H9 (cell line): ENCODE measurements at regions not wholly inside any gene's neighbourhood (a gene's known extent, or its start where the extent isn't known, plus 50 kb on each side); places are given as distances from the start of the nearest gene placed in this dataset.

ENCODE experiments used
- DNase-seq: peaks from one replicate; pipeline ENCODE4 v3.0.0-alpha.2; 2017
- H2AFZ ChIP-seq: one replicate; pipeline ENCODE4 v1.6.1; 2013; ENCODE audit warnings: mild to moderate bottlenecking, low read length, control low read depth, moderate library complexity
- H2AK5ac ChIP-seq: 2 replicates; pipeline ENCODE4 v1.6.1; 2013; ENCODE audit warnings: low read length, control low read depth, mixed read lengths; ENCODE audit not compliant: insufficient read length
- H2BK120ac ChIP-seq: one replicate; pipeline ENCODE4 v1.6.1; 2013; ENCODE audit warnings: low read depth, mild to moderate bottlenecking, low read length, control low read depth, inconsistent platforms; ENCODE audit not compliant: poor library complexity, severe bottlenecking
- H2BK12ac ChIP-seq: 2 replicates; pipeline ENCODE4 v1.6.1; 2013; ENCODE audit warnings: low read length, control low read depth, mixed read lengths, low read depth; ENCODE audit not compliant: insufficient read length
- H2BK15ac ChIP-seq: 2 replicates; pipeline ENCODE4 v1.6.1; 2013; ENCODE audit warnings: low read depth, low read length, control low read depth
- H2BK20ac ChIP-seq: one replicate; pipeline ENCODE4 v1.6.1; 2013; ENCODE audit warnings: low read depth, mild to moderate bottlenecking, low read length, control low read depth, inconsistent platforms; ENCODE audit not compliant: poor library complexity, severe bottlenecking
- H2BK5ac ChIP-seq: 2 replicates; pipeline ENCODE4 v1.6.1; 2013; ENCODE audit warnings: low read length, control low read depth, mixed read lengths; ENCODE audit not compliant: insufficient read length
- H3K14ac ChIP-seq: 2 replicates; pipeline ENCODE4 v1.6.1; 2013; ENCODE audit warnings: low read length, control low read depth; ENCODE audit not compliant: insufficient read depth
- H3K18ac ChIP-seq: 2 replicates; pipeline ENCODE4 v1.6.1; 2013; ENCODE audit warnings: low read depth, mild to moderate bottlenecking, mixed read lengths, low read length, control low read depth; ENCODE audit not compliant: insufficient read length
- H3K23ac ChIP-seq: 2 replicates; pipeline ENCODE4 v1.6.1; 2013; ENCODE audit warnings: low read length, control low read depth, mixed read lengths, low read depth; ENCODE audit not compliant: insufficient read length
- H3K23me2 ChIP-seq: 2 replicates; pipeline ENCODE4 v1.6.1; 2013; ENCODE audit warnings: low read depth, mild to moderate bottlenecking, mixed read lengths, low read length, control low read depth; ENCODE audit not compliant: insufficient read length, poor library complexity, severe bottlenecking
- H3K27ac ChIP-seq: 2 replicates; pipeline ENCODE4 v1.5.1; 2013; ENCODE audit warnings: low read length, control low read depth, mixed read lengths, low read depth; ENCODE audit not compliant: insufficient read length
- H3K27me3 ChIP-seq: 2 replicates; pipeline ENCODE4 v1.6.1; 2013; ENCODE audit warnings: low read length, control low read depth, inconsistent platforms; ENCODE audit not compliant: insufficient read depth
- H3K4ac ChIP-seq: 2 replicates; pipeline ENCODE4 v1.6.1; 2013; ENCODE audit warnings: low read depth, mild to moderate bottlenecking, control low read depth, inconsistent platforms, low read length, moderate library complexity
- H3K4me1 ChIP-seq: 2 replicates; pipeline ENCODE4 v1.6.1; 2013; ENCODE audit warnings: low read length, control low read depth, inconsistent platforms; ENCODE audit not compliant: insufficient read depth
- H3K4me2 ChIP-seq: 2 replicates; pipeline ENCODE4 v1.6.1; 2013; ENCODE audit warnings: low read length, control low read depth, mixed read lengths; ENCODE audit not compliant: insufficient read length, insufficient read depth
- H3K56ac ChIP-seq: 2 replicates; pipeline ENCODE4 v1.6.1; 2013; ENCODE audit warnings: low read depth, mild to moderate bottlenecking, mixed read lengths, low read length, control low read depth; ENCODE audit not compliant: insufficient read length
- H3K79me1 ChIP-seq: 2 replicates; pipeline ENCODE4 v1.6.1; 2013; ENCODE audit warnings: low read depth, mild to moderate bottlenecking, moderate library complexity, low read length, control low read depth, inconsistent platforms; ENCODE audit not compliant: insufficient read depth, poor library complexity, severe bottlenecking
- H3K79me2 ChIP-seq: 2 replicates; pipeline ENCODE4 v1.6.1; 2013; ENCODE audit warnings: low read length, control low read depth, inconsistent platforms; ENCODE audit not compliant: insufficient read depth
- H3K9ac ChIP-seq: 2 replicates; pipeline ENCODE4 v1.6.1; 2013; ENCODE audit warnings: low read length, control low read depth, mixed read lengths; ENCODE audit not compliant: insufficient read length; ENCODE audit errors: extremely low read depth
- H3K9me3 ChIP-seq: one replicate; pipeline ENCODE4 v1.6.1; 2013; ENCODE audit warnings: low read depth, low read length, inconsistent platforms; ENCODE audit not compliant: control insufficient read depth
- H3T11ph ChIP-seq: one replicate; pipeline ENCODE4 v1.6.1; 2013; ENCODE audit warnings: mild to moderate bottlenecking, low read length, control low read depth, inconsistent platforms
- H4K20me1 ChIP-seq: one replicate; pipeline ENCODE4 v1.6.1; 2013; ENCODE audit not compliant: control insufficient read depth, insufficient read length, insufficient read depth
- H4K5ac ChIP-seq: 2 replicates; pipeline ENCODE4 v1.6.1; 2013; ENCODE audit warnings: low read depth, mild to moderate bottlenecking, mixed read lengths, low read length, control low read depth; ENCODE audit not compliant: insufficient read length
- H4K8ac ChIP-seq: replicated peaks from 2 replicates; pipeline ENCODE4 v1.6.1; 2013; ENCODE audit warnings: low read length, control low read depth, mixed read lengths, low read depth; ENCODE audit not compliant: insufficient read length
- H4K91ac ChIP-seq: 2 replicates; pipeline ENCODE4 v1.6.1; 2013; ENCODE audit warnings: low read depth, mild to moderate bottlenecking, moderate library complexity, mixed read lengths, low read length, control low read depth; ENCODE audit not compliant: insufficient read length
- H3K27ac Mint-ChIP-seq, 3 experiments: 2 replicates in 2 of 3; 3 replicates in 1 of 3; pipeline ENCODE4 v1.8.0; 2020 to 2021; ENCODE audit warnings: mixed read lengths in 3 of 3, mild to moderate bottlenecking in 1 of 3, moderate library complexity in 1 of 3
- H3K27me3 Mint-ChIP-seq: 2 replicates; pipeline ENCODE4 v1.8.0; 2021; ENCODE audit warnings: low read depth, mild to moderate bottlenecking, moderate library complexity, mixed read lengths
- H3K36me3 Mint-ChIP-seq, 3 experiments: 2 replicates in 2 of 3; 3 replicates in 1 of 3; pipeline ENCODE4 v1.8.0; 2020 to 2021; ENCODE audit warnings: low read depth in 3 of 3, mixed read lengths in 3 of 3; ENCODE audit not compliant: insufficient read depth in 1 of 3
- H3K4me1 Mint-ChIP-seq, 2 experiments: 2 replicates each; pipeline ENCODE4 v1.8.0; 2020; ENCODE audit warnings: mixed read lengths in 2 of 2
- H3K4me3 Mint-ChIP-seq, 2 experiments: 2 replicates in 1 of 2; 3 replicates in 1 of 2; pipeline ENCODE4 v1.8.0; 2020 to 2021; ENCODE audit warnings: mild to moderate bottlenecking in 2 of 2, mixed read lengths in 2 of 2, moderate library complexity in 1 of 2
- H3K9me3 Mint-ChIP-seq, 2 experiments: 2 replicates in 1 of 2; 3 replicates in 1 of 2; pipeline ENCODE4 v1.8.0; 2020; ENCODE audit warnings: mild to moderate bottlenecking in 2 of 2, mixed read lengths in 2 of 2, moderate library complexity in 1 of 2
- CTCF ChIP-seq: fragments of 200-600 bp; sonication (generic); conservative IDR thresholded peaks from 3 replicates; pipeline ENCODE4 v1.8.0; 2021; ENCODE audit warnings: antibody characterized with exemption, mild to moderate bottlenecking
- WGBS: extraction: QIAGEN DNeasy Blood & Tissue Kit; methylation state at CpG from one replicate; pipeline ENCODE4 v1.1.7; 2013; ENCODE audit warnings: missing lambda C conversion rate, low lambda C conversion rate, mixed read lengths; ENCODE audit not compliant: insufficient read length; ENCODE audit errors: extremely low coverage; 5-methylcytosine and 5-hydroxymethylcytosine counted together

GRCh38 chr18:78496079-78496478, 483.5 kb upstream of the SALL3 start:
- no CpG with 5 or more reads among the region's 16 CpGs for WGBS
- H3K4me2 ChIP-seq = no peak overlapping the region

More at GRCh38 chr18:78496079-78496478, 483.5 kb upstream of the SALL3 start:
- no peak overlapping the region for H2AK5ac ChIP-seq
- no peak overlapping the region for H3K9ac ChIP-seq
- H2BK120ac ChIP-seq = no peak overlapping the region
- no peaks in the 10 kb centered on the region; the same call in 1 of the 2 replicates for H3K27me3 Mint-ChIP-seq
- H3K4me1 ChIP-seq = no peaks in the 10 kb centered on the region
- H3K18ac ChIP-seq = no peak overlapping the region
- H3K23ac ChIP-seq = no peak overlapping the region
- no peak overlapping the region for H3K27ac Mint-ChIP-seq
- no peak for TF ChIP-seq CTCF
- no peak overlapping the region for H4K91ac ChIP-seq
- no peak for DNase-seq
- no peaks in the 10 kb centered on the region for H3K79me2 ChIP-seq
- no peak overlapping the region for H3K4ac ChIP-seq
- no peak overlapping the region for H4K8ac ChIP-seq
- no peaks in the 10 kb centered on the region for H3K27me3 ChIP-seq
- no peak overlapping the region for H2BK15ac ChIP-seq
- H2BK20ac ChIP-seq = no peak overlapping the region
- no peak overlapping the region for H4K5ac ChIP-seq
- no peak overlapping the region for H3K4me3 Mint-ChIP-seq
- no peaks in the 10 kb centered on the region for H3K79me1 ChIP-seq
- peaks cover 0 to 9% (median 2%) of the 10 kb centered on the region in 3 experiments; a peak in 4 of 7 replicates for H3K36me3 Mint-ChIP-seq
- no peak overlapping the region for H2BK12ac ChIP-seq
- no peaks in the 10 kb centered on the region for H4K20me1 ChIP-seq
- H2BK5ac ChIP-seq = no peak overlapping the region
- no peak overlapping the region for H2AFZ ChIP-seq
- no peaks in the 10 kb centered on the region for H3K4me1 Mint-ChIP-seq
- H3K23me2 ChIP-seq = no peaks in the 10 kb centered on the region
- peaks cover 8 to 14% of the 10 kb centered on the region in 2 experiments; a peak in 4 of 5 replicates for H3K9me3 Mint-ChIP-seq
- H3T11ph ChIP-seq = no peak overlapping the region
- H3K27ac ChIP-seq = no peak overlapping the region
- H3K56ac ChIP-seq = no peak overlapping the region
- H3K9me3 ChIP-seq = no peaks in the 10 kb centered on the region
- no peak overlapping the region for H3K14ac ChIP-seq
